Stimulated activated naive CD8-positive, alpha-beta T cell treated with anti-CD3 and anti-CD28 coated beads, Interleukin-15, amount 100 ng/mL, for 72 hours (primary cell): ENCODE measurements at regions not wholly inside any gene's neighbourhood (a gene's known extent, or its start where the extent isn't known, plus 50 kb on each side); places are given as distances from the start of the nearest gene placed in this dataset.
A peak's percentile ranks its signal among the peaks of the same experiment; 100 is the strongest.
"Not testable (repeated sequence)": the region's sequence is repeated elsewhere in the genome, so short reads cannot be mapped to it uniquely, and the experiment has no call there.

Experiments used
- ATAC-seq: fragments of 150-1000 bp; cut with Tn5 transposase; 2 replicates; pipeline ENCODE4 v1.10.0; 2021; ENCODE audit warnings: mild to moderate bottlenecking, moderate library complexity
- DNase-seq, 2 donors: peaks; one replicate each; pipeline ENCODE4 v3.0.0; 2021 to 2022
- H3K27ac Mint-ChIP-seq, 2 donors: one replicate each; pipeline ENCODE4 v1.8.0; 2022; ENCODE audit warnings: mild to moderate bottlenecking in 2 of 2, mixed read lengths in 2 of 2, moderate library complexity in 2 of 2
- H3K27me3 Mint-ChIP-seq: one replicate; pipeline ENCODE4 v1.8.0; 2022; ENCODE audit warnings: mixed read lengths
- H3K4me1 Mint-ChIP-seq: one replicate; pipeline ENCODE4 v1.8.0; 2022; ENCODE audit warnings: mild to moderate bottlenecking, mixed read lengths
- H3K4me3 Mint-ChIP-seq, 2 donors: one replicate each; pipeline ENCODE4 v1.8.0; 2022; ENCODE audit warnings: mild to moderate bottlenecking in 2 of 2, mixed read lengths in 2 of 2, moderate library complexity in 1 of 2
- H3K9me3 Mint-ChIP-seq, 2 donors: one replicate each; pipeline ENCODE4 v1.8.0; 2022; ENCODE audit warnings: mixed read lengths in 2 of 2

GRCh38 chr7:145156834-145157233 lies 321.0 kb upstream of the TPK1 start:
- no peak for DNase-seq
- Mint-ChIP-seq H3K4me3 (no peak overlapping the region), H3K4me1 (no peaks in the 10 kb centered on the region), H3K9me3 (no peaks in the 10 kb centered on the region), H3K27ac (no peak overlapping the region), H3K27me3 (peaks cover 6% of the 10 kb centered on the region)
- no peak for ATAC-seq

GRCh38 chr7:145152589-145152988 lies 316.7 kb upstream of the TPK1 start:
- Mint-ChIP-seq H3K4me1 (no peaks in the 10 kb centered on the region), H3K27ac (no peak overlapping the region), H3K4me3 (no peak overlapping the region), H3K9me3 (no peaks in the 10 kb centered on the region), H3K27me3 (peaks cover 6% of the 10 kb centered on the region)
- ATAC-seq (no peak), DNase-seq (no peak)

GRCh38 chr7:145151676-145152075 lies 315.8 kb upstream of the TPK1 start:
- no peak overlapping the region for H3K27ac Mint-ChIP-seq
- H3K27me3 Mint-ChIP-seq, result peaks cover 6% of the 10 kb centered on the region
- ATAC-seq (no peak), DNase-seq (no peak)
- no peaks in the 10 kb centered on the region for H3K9me3 Mint-ChIP-seq
- no peak overlapping the region for H3K4me3 Mint-ChIP-seq
- H3K4me1 Mint-ChIP-seq, result no peaks in the 10 kb centered on the region

GRCh38 chr7:145147865-145148264 lies 312.0 kb upstream of the TPK1 start:
- Mint-ChIP-seq H3K4me1 (no peaks in the 10 kb centered on the region), H3K27me3 (no peaks in the 10 kb centered on the region), H3K27ac (no peak overlapping the region), H3K4me3 (no peak overlapping the region), H3K9me3 (no peaks in the 10 kb centered on the region)
- ATAC-seq, result no peak
- no peak for DNase-seq

- no peaks in the 10 kb centered on the region for H3K9me3 Mint-ChIP-seq
- ATAC-seq, result no peak
- no peaks in the 10 kb centered on the region for H3K27me3 Mint-ChIP-seq
Measured at GRCh38 chr7:145143685-145144084, 307.8 kb upstream of the TPK1 start.

GRCh38 chr7:145134377-145134776 lies 298.5 kb upstream of the TPK1 start:
- no peaks in the 10 kb centered on the region for H3K9me3 Mint-ChIP-seq
- ATAC-seq, result peak; percentile 28
- H3K27ac Mint-ChIP-seq, result no peak overlapping the region
- no peaks in the 10 kb centered on the region for H3K4me1 Mint-ChIP-seq
- H3K4me3 Mint-ChIP-seq, result no peak overlapping the region
- DNase-seq, result no peak
- H3K27me3 Mint-ChIP-seq, result no peaks in the 10 kb centered on the region

More at GRCh38 chr7:145143685-145144084, 307.8 kb upstream of the TPK1 start:
- no peak for DNase-seq
- no peak overlapping the region for H3K27ac Mint-ChIP-seq
- H3K4me1 Mint-ChIP-seq, result no peaks in the 10 kb centered on the region
- no peak overlapping the region for H3K4me3 Mint-ChIP-seq

GRCh38 chr7:145123502-145123901 lies 287.6 kb upstream of the TPK1 start:
- no peaks in the 10 kb centered on the region for H3K4me1 Mint-ChIP-seq
- H3K27me3 Mint-ChIP-seq, result peaks cover 10% of the 10 kb centered on the region
- ATAC-seq, result no peak
- H3K9me3 Mint-ChIP-seq, result peaks cover 0 to 14% of the 10 kb centered on the region in 2 donors
- DNase-seq, result no peak
- no peak overlapping the region for H3K4me3 Mint-ChIP-seq
- no peak overlapping the region for H3K27ac Mint-ChIP-seq

- ATAC-seq (no peak), DNase-seq (no peak)
- Mint-ChIP-seq H3K9me3 (peaks cover 0 to 5% of the 10 kb centered on the region in 2 donors), H3K27ac (no peak overlapping the region), H3K4me1 (no peaks in the 10 kb centered on the region), H3K4me3 (no peak overlapping the region), H3K27me3 (no peaks in the 10 kb centered on the region)
Measured at GRCh38 chr7:145106001-145106400, 270.1 kb upstream of the TPK1 start.

- no peak overlapping the region for H3K4me3 Mint-ChIP-seq
- no peak for ATAC-seq
- no peaks in the 10 kb centered on the region for H3K4me1 Mint-ChIP-seq
- peaks cover 0 to 5% of the 10 kb centered on the region in 2 donors for H3K9me3 Mint-ChIP-seq
- H3K27ac Mint-ChIP-seq, result no peak overlapping the region
- no peaks in the 10 kb centered on the region for H3K27me3 Mint-ChIP-seq
- DNase-seq, result no peak
Measured at GRCh38 chr7:145105561-145105960, 269.7 kb upstream of the TPK1 start.

- H3K4me1 Mint-ChIP-seq, result no peaks in the 10 kb centered on the region
- H3K27me3 Mint-ChIP-seq, result no peaks in the 10 kb centered on the region
- no peaks in the 10 kb centered on the region for H3K9me3 Mint-ChIP-seq
- ATAC-seq (no peak), DNase-seq (no peak)
- H3K27ac Mint-ChIP-seq, result no peak overlapping the region
- H3K4me3 Mint-ChIP-seq, result no peak overlapping the region
Measured at GRCh38 chr7:145104400-145104799, 268.5 kb upstream of the TPK1 start.

GRCh38 chr7:145102199-145102598 lies 266.3 kb upstream of the TPK1 start:
- not testable (repeated sequence) for H3K4me1 Mint-ChIP-seq, H3K27ac Mint-ChIP-seq, H3K4me3 Mint-ChIP-seq, DNase-seq, ATAC-seq, H3K9me3 Mint-ChIP-seq, H3K27me3 Mint-ChIP-seq

- H3K9me3 Mint-ChIP-seq, result no peaks in the 10 kb centered on the region
- no peak overlapping the region for H3K4me3 Mint-ChIP-seq
- peaks cover 12% of the 10 kb centered on the region for H3K27me3 Mint-ChIP-seq
- ATAC-seq (no peak), DNase-seq (no peak)
- no peak overlapping the region for H3K27ac Mint-ChIP-seq
- H3K4me1 Mint-ChIP-seq, result no peaks in the 10 kb centered on the region
Measured at GRCh38 chr7:145092766-145093165, 256.9 kb upstream of the TPK1 start.

- no peak for DNase-seq
- Mint-ChIP-seq H3K4me3 (no peak overlapping the region), H3K27me3 (peaks cover 10% of the 10 kb centered on the region), H3K27ac (no peak overlapping the region), H3K9me3 (no peaks in the 10 kb centered on the region), H3K4me1 (peaks cover 4% of the 10 kb centered on the region)
- ATAC-seq, result no peak
Measured at GRCh38 chr7:145088111-145088745, 252.4 kb upstream of the TPK1 start.

- Mint-ChIP-seq H3K27ac (peak overlapping the region; percentile 54 to 79), H3K27me3 (peaks cover 34% of the 10 kb centered on the region), H3K4me3 (peak overlapping the region in 1 of 2 donors; percentile 19), H3K4me1 (peaks cover 15% of the 10 kb centered on the region), H3K9me3 (no peaks in the 10 kb centered on the region)
- ATAC-seq, result no peak
- DNase-seq, result no peak
Measured at GRCh38 chr7:145082366-145083161, 246.7 kb upstream of the TPK1 start.

- Mint-ChIP-seq H3K4me1 (no peaks in the 10 kb centered on the region), H3K27me3 (no peaks in the 10 kb centered on the region), H3K9me3 (no peaks in the 10 kb centered on the region), H3K27ac (no peak overlapping the region), H3K4me3 (no peak overlapping the region)
- DNase-seq, result no peak
- no peak for ATAC-seq
Measured at GRCh38 chr7:145065473-145065872, 229.6 kb upstream of the TPK1 start.

GRCh38 chr7:145064114-145064513 lies 228.3 kb upstream of the TPK1 start:
- H3K4me1 Mint-ChIP-seq, result no peaks in the 10 kb centered on the region
- H3K27ac Mint-ChIP-seq, result no peak overlapping the region
- H3K9me3 Mint-ChIP-seq, result no peaks in the 10 kb centered on the region
- DNase-seq (no peak), ATAC-seq (no peak)
- no peaks in the 10 kb centered on the region for H3K27me3 Mint-ChIP-seq
- H3K4me3 Mint-ChIP-seq, result no peak overlapping the region
